Gastrocnemius medialis (tissue), 4 donors: ENCODE measurements at regions not wholly inside any gene's neighbourhood (a gene's known extent, or its start where the extent isn't known, plus 50 kb on each side); places are given as distances from the start of the nearest gene placed in this dataset.
"Not testable (repeated sequence)": the region's sequence is repeated elsewhere in the genome, so short reads cannot be mapped to it uniquely, and the experiment has no call there.

Experiments used
- CTCF ChIP-seq, 5 experiments: fragments of 450-650 bp in 3 of 5; fragments of 200-600 bp in 2 of 5; sonication (generic) in 2 of 5; IDR thresholded peaks in 4 of 5; conservative IDR thresholded peaks in 1 of 5; 1 replicate in 4 of 5; 2 replicates in 1 of 5; pipeline ENCODE4 v1.5.1; 2016 to 2019; ENCODE audit warnings: antibody characterized with exemption in 5 of 5, mild to moderate bottlenecking in 3 of 5, moderate library complexity in 3 of 5
- POLR2A ChIP-seq, 2 donors: fragments of 450-650 bp; IDR thresholded peaks; one replicate each; pipeline ENCODE4 v1.6.1; 2017; ENCODE audit warnings: antibody characterized with exemption in 2 of 2, mild to moderate bottlenecking in 2 of 2, moderate library complexity in 2 of 2

DNA sequence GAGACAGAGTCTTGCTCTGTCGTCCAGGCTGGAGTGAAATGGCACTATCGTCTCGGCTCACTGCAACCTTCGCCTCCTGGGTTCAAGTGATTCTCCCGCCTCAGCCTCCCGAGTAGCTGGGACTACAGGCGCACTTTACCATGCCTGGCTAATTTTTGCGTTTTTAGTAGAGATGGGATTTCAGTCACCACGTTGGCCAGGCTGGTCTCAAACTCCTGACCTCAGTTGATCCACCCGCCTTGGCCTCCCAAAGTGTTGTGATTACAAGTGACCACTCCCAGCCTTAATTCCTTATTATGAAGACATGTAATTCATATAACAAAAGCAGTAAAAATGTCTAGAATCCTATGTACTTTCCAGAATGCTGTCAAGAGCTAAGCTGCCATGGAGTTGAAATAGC, 434.5 kb upstream of the ZNG1F start:
- not testable (repeated sequence) for TF ChIP-seq CTCF (IDR thresholded peaks at IDR 0.05 in 4 of 5, conservative IDR thresholded peaks at IDR 0.05 in 1 of 5); POLR2A (IDR thresholded peaks at IDR 0.05)
